HG02763 (cell line): ENCODE measurements at regions not wholly inside any gene's neighbourhood (a gene's known extent, or its start where the extent isn't known, plus 50 kb on each side); places are given as distances from the start of the nearest gene placed in this dataset.

Experiments
- ATAC-seq: cut with Tn5 transposase; IDR thresholded peaks from one replicate; pipeline ENCODE4 v1.9.1; 2021; ENCODE audit warnings: mild to moderate bottlenecking, moderate library complexity; ENCODE audit not compliant: unreplicated experiment

GRCh38 chr18:65415098-65415497 lies 335.7 kb upstream of the CDH7 start:
- no peak for ATAC-seq

DNA sequence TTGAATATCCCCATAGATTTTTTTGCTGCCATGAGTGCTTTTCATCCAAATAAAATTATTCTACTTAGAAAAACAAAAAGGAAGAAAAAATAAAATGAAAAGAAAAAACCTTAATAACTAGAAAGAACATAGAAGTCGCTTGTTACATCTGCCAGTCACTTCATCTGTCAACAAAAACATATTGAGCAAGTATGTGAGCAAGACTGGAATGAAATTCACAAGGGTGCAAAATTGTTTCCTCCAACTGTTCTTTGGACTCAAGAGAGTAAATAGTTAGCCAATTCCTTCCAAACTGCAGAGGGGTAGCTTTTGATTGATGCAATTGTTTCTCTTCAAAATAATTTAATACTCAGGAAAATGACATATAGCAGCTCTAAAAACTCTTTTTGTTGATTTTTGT lies 336.3 kb upstream of the CDH7 start:
- ATAC-seq, result no peak

DNA sequence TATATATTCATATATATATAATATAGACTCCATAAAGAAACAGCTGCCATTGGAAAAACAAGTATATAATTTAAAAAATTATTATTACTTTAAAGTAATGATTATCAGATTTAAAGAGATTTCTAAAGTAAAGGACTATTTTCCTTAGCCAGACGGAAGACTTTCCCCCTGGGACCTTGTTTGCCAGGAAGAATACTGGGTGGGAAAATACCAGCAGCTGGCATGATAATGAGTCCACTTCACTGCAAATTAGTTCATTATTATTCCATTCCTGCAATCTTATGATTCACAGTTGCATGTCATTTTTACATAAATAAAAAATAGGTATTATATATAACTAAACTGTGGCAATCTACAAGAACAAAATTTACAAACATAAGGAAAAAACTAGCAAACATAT lies 339.8 kb upstream of the CDH7 start:
- ATAC-seq, result no peak

DNA sequence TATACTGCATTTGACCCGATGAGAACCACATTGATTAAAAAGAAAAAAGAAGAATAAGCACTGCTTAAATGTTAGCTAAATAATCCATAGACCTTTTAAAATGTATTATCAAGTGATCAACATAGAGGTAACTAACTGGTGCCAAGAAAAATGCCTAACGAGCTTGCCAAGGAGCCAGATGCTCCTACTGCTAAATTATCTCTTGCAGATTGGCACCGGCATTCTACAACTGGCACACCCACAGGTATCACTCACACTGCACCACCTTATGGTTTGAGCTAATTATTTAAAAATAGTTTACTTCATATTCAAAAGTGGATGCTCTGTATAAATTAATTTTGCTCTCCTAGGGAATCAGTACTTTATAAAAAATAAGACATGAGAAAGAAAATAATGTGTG lies 341.6 kb upstream of the CDH7 start:
- no peak for ATAC-seq

DNA sequence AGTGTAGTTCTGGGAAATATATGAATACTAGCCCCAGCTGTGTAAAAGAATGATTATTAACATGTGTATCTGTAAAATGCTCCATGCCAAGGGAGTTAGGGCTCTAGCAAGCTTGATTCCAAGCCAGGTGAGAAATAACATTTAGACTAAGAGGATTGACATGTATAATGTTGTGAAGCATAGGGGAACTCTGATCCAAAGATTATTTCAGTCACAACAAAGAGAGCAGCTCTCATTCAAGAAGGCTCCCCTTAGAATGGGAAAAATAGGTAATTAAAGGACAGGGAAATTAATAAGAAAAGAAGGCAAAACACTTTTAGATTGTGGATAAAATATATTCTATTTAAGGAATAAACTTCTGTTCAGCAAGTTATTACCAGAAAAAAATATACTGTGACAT lies 347.3 kb upstream of the CDH7 start:
- no peak for ATAC-seq

- no peak for ATAC-seq
Measured at GRCh38 chr18:65399091-65399490, 351.7 kb upstream of the CDH7 start.

GRCh38 chr18:65398347-65399075 lies 352.3 kb upstream of the CDH7 start:
- no peak for ATAC-seq

GRCh38 chr18:65380986-65381385 lies 369.8 kb upstream of the CDH7 start:
- no peak for ATAC-seq

GRCh38 chr18:65380571-65380970 lies 370.2 kb upstream of the CDH7 start:
- ATAC-seq, result no peak

- ATAC-seq, result no peak
Measured at GRCh38 chr18:65372904-65373303, 377.9 kb upstream of the CDH7 start.

GRCh38 chr18:65365245-65365980 lies 385.4 kb upstream of the CDH7 start:
- no peak for ATAC-seq

DNA sequence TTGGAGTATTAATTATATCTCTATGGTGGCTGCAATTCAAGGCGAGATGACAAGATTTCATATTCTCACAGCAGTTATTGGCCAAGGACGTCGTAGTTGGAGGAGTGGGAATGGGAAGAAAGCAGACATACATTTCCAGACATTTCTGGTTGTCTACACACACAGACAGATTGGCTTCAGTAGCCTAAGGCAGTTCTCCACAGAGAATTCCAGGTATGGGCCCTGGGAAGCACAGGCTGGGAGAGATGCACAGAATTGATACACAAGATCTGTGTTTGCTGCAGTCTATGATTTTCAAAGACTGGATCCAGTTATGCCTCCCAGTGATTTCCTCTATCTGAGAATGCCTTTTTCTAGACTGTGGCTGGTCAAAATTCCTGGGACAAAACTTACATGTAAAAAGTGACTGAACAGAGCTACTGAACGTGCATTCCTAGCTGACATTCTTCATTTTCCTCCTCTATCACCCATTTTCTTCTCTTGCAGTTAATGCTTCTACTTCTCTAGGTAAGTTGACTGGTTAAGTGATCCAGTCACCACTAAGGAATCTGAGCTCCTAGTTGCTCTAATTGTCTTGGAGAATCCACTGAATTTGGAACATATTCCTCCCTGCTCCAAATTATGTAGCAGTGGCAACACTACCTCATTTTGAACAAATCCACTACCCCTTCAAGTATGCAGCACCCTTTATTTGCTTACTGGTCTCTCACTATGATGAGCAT lies 386.7 kb upstream of the CDH7 start:
- ATAC-seq, result no peak

- no peak for ATAC-seq
Measured at GRCh38 chr18:65363011-65363410, 387.8 kb upstream of the CDH7 start.

DNA sequence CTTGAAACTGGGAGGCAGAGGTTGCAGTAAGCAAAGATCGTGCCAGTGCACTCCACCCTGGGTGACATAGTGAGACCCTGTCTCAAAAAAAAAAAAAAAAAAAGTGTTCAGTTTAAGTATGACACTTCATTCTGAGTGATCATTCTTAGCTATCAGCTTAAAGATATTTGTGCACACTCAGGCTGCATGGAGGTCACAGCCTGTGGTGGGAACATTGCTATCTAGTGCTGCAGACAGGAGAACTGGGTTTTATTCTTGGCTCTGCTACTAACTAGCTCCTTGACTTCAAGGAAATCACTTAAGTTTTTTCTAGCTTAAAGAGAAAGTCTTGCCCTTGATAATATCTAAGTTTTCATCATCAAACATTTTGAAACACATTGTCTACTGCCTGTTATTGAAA lies 391.3 kb upstream of the CDH7 start:
- ATAC-seq, result no peak

DNA sequence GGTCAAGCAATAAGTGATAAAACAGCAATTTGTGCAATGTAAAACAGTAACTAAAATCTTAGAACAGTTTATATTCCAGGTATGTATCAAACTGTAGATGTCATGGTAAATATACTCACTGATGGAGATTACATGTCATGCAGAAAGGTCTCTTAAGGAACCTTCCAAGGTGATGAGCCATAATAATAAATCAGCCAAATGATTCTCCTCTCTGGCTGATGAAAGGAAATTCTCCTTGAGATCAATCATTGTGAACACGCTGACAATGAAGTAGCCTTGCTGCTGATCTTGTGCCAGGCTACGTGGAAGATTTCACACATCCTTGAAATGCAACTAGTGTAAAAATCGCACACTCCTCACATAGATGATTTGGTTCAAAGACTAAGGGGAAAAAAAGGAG lies 392.5 kb upstream of the CDH7 start:
- no peak for ATAC-seq

DNA sequence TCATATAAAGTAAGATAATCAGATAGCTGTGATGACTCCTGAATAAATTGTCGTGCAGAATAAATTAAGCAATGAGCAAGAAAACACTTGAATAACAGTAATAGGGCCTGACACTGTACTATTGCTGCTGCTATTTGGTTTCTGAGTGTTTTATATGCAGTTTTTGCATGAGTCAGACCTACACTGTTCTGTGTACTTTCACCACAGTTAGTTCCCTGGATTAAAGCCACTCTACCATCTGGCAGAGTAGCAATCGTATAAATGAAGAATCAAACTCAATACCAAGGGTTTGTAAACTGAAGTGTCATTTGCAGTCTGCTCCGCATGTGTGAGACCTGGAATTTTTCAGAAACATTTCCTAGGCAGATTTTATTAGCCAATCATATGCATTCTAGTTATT lies 398.6 kb upstream of the CDH7 start:
- no peak for ATAC-seq

- ATAC-seq, result no peak
Measured at GRCh38 chr18:65349635-65350034, 401.2 kb upstream of the CDH7 start.

- ATAC-seq, result no peak
Measured at GRCh38 chr18:65347446-65347845, 403.4 kb upstream of the CDH7 start.

GRCh38 chr18:65346086-65346485 lies 404.7 kb upstream of the CDH7 start:
- no peak for ATAC-seq

- no peak for ATAC-seq
Measured at GRCh38 chr18:65343571-65343970, 407.2 kb upstream of the CDH7 start.

DNA sequence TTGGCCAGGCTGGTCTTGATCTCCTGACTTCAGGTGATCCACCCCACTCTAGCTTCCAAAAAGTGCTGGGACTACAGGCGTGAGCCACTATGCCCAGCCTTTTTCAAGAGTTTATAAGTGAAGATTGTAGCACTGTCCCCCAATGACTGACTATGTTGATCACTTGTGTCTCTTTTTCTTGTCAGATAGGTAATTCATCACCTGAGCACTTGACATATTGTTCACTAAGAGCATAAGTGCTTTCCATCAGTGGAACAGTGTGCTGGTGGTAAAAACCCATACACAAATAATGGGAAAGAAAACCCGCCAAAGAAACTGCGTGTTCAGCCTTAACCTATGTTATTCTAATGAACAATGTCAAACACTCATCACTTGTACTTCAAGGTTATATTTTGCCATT lies 414.4 kb upstream of the CDH7 start:
- ATAC-seq, result no peak

- ATAC-seq, result no peak
Measured at GRCh38 chr18:65329010-65329409, 421.8 kb upstream of the CDH7 start.
